SU-DHL-6 (cell line): ENCODE measurements at regions not wholly inside any gene's neighbourhood (a gene's known extent, or its start where the extent isn't known, plus 50 kb on each side); places are given as distances from the start of the nearest gene placed in this dataset.

ENCODE experiments used
- H2AFZ ChIP-seq: fragments of 200-600 bp; sonication (generic); 2 replicates; pipeline ENCODE4 v1.6.1; 2014; ENCODE audit warnings: low read depth, mild to moderate bottlenecking, moderate library complexity, mixed read lengths, antibody characterized with exemption, low read length; ENCODE audit not compliant: severe bottlenecking
- H3F3A ChIP-seq: fragments of 200-600 bp; shearing (Covaris generic); 2 replicates; pipeline ENCODE4 v1.6.0; 2016; ENCODE audit warnings: antibody characterized with exemption, mild to moderate bottlenecking; ENCODE audit not compliant: insufficient read depth
- H3K27ac ChIP-seq: fragments of 200-600 bp; sonication (generic); 2 replicates; pipeline ENCODE4 v1.5.1; 2016; ENCODE audit warnings: low read depth, mild to moderate bottlenecking, low read length, moderate library complexity, mixed read lengths
- H3K27me3 ChIP-seq: fragments of 200-600 bp; sonication (generic), shearing (Covaris generic); 2 replicates; pipeline ENCODE4 v1.6.0; 2014; ENCODE audit warnings: mild to moderate bottlenecking, low read length
- H3K36me3 ChIP-seq: fragments of 200-600 bp; sonication (generic); 2 replicates; pipeline ENCODE4 v1.6.1; 2014; ENCODE audit warnings: mild to moderate bottlenecking, low read length, mixed read lengths
- H3K4me2 ChIP-seq: fragments of 300-600, 200-600 bp; shearing (Covaris generic), sonication (generic); 2 replicates; pipeline ENCODE4 v1.6.0; 2014; ENCODE audit warnings: low read length, low read depth, mild to moderate bottlenecking; ENCODE audit not compliant: poor library complexity, severe bottlenecking
- H3K4me3 ChIP-seq: fragments of 200-600 bp; sonication (generic); 2 replicates; pipeline ENCODE4 v1.5.1; 2014; ENCODE audit warnings: antibody characterized with exemption, low read length, mild to moderate bottlenecking, mixed read lengths; ENCODE audit not compliant: insufficient read depth, poor library complexity, severe bottlenecking
- H3K79me2 ChIP-seq: fragments of 200-600 bp; sonication (generic); 2 replicates; pipeline ENCODE4 v1.6.1; 2014; ENCODE audit warnings: mild to moderate bottlenecking, low read length, moderate library complexity; ENCODE audit not compliant: insufficient read depth
- H3K9ac ChIP-seq: fragments of 200-600 bp; sonication (generic); 2 replicates; pipeline ENCODE4 v1.7.0; 2014; ENCODE audit warnings: mild to moderate bottlenecking, low read length
- H3K9me2 ChIP-seq: fragments of 200-600 bp; sonication (generic); replicated peaks from 2 replicates; pipeline ENCODE4 v1.6.1; 2014; ENCODE audit warnings: low read length; ENCODE audit not compliant: insufficient read depth
- H3K9me3 ChIP-seq: fragments of 200-600 bp; sonication (generic); 2 replicates; pipeline ENCODE4 v1.6.1; 2014; ENCODE audit warnings: low read length, mixed read lengths; ENCODE audit not compliant: insufficient read depth
- H4K20me1 ChIP-seq: fragments of 200-600 bp; sonication (generic); 2 replicates; pipeline ENCODE4 v1.6.1; 2014; ENCODE audit warnings: low read depth, mild to moderate bottlenecking, antibody characterized with exemption, low read length, moderate library complexity, mixed read lengths
- CTCF ChIP-seq: fragments of 200-600 bp; sonication (generic); IDR thresholded peaks from one replicate; pipeline ENCODE4 v1.5.1; 2017; ENCODE audit warnings: antibody characterized with exemption, mild to moderate bottlenecking, low read length, moderate library complexity; ENCODE audit not compliant: insufficient read depth, poor library complexity, severe bottlenecking
- EZH2phosphoT487 ChIP-seq: fragments of 200-600 bp; sonication (generic), shearing (Covaris generic); conservative IDR thresholded peaks from 2 replicates; pipeline ENCODE4 v1.6.1; 2018; ENCODE audit warnings: mild to moderate bottlenecking, antibody characterized with exemption, low read length, moderate library complexity, mixed read lengths

- no peak overlapping the region for H3K9ac ChIP-seq
- TF ChIP-seq CTCF (no peak), EZH2phosphoT487 (no peak)
Measured at GRCh38 chr11:100469835-100470234, 217.3 kb upstream of the ARHGAP42 start.

GRCh38 chr11:100472727-100473389 is 214.2 kb upstream of the ARHGAP42 start:
- H3K27me3 ChIP-seq = no peaks in the 10 kb centered on the region
- no peaks in the 10 kb centered on the region for H4K20me1 ChIP-seq
- H3K36me3 ChIP-seq = no peaks in the 10 kb centered on the region
- H3K9me3 ChIP-seq = no peaks in the 10 kb centered on the region
- H2AFZ ChIP-seq = no peak overlapping the region
- no peak overlapping the region for H3K27ac ChIP-seq
- TF ChIP-seq CTCF = no peak
- TF ChIP-seq EZH2phosphoT487 = no peak
- no peaks in the 10 kb centered on the region for H3F3A ChIP-seq
- H3K9ac ChIP-seq = no peak overlapping the region
- no peak overlapping the region for H3K4me3 ChIP-seq
- H3K9me2 ChIP-seq = no peaks in the 10 kb centered on the region
- H3K4me2 ChIP-seq = no peak overlapping the region
- H3K79me2 ChIP-seq = no peaks in the 10 kb centered on the region

More at GRCh38 chr11:100469835-100470234, 217.3 kb upstream of the ARHGAP42 start:
- no peak overlapping the region for H3K4me3 ChIP-seq
- no peaks in the 10 kb centered on the region for H4K20me1 ChIP-seq
- no peak overlapping the region for H3K4me2 ChIP-seq
- H3K9me2 ChIP-seq = no peaks in the 10 kb centered on the region
- H3F3A ChIP-seq = no peaks in the 10 kb centered on the region
- H3K79me2 ChIP-seq = no peaks in the 10 kb centered on the region
- no peaks in the 10 kb centered on the region for H3K36me3 ChIP-seq
- no peaks in the 10 kb centered on the region for H3K9me3 ChIP-seq
- H3K27ac ChIP-seq = no peak overlapping the region
- H3K27me3 ChIP-seq = no peaks in the 10 kb centered on the region
- H2AFZ ChIP-seq = no peak overlapping the region

- Histone ChIP-seq H3K36me3 (no peaks in the 10 kb centered on the region), H3K9me2 (no peaks in the 10 kb centered on the region), H3K27me3 (no peaks in the 10 kb centered on the region), H2AFZ (no peak overlapping the region), H3K27ac (no peak overlapping the region), H3K4me3 (no peak overlapping the region), H3K9me3 (no peaks in the 10 kb centered on the region), H3K9ac (no peak overlapping the region), H4K20me1 (no peaks in the 10 kb centered on the region), H3K4me2 (no peak overlapping the region), H3K79me2 (no peaks in the 10 kb centered on the region), H3F3A (no peaks in the 10 kb centered on the region)
- TF ChIP-seq EZH2phosphoT487 = no peak
- TF ChIP-seq CTCF = no peak
Measured at GRCh38 chr11:100473390-100473740, 213.7 kb upstream of the ARHGAP42 start.
